Smooth muscle cell of the brain vasculature (primary cell): ENCODE measurements at regions not wholly inside any gene's neighbourhood (a gene's known extent, or its start where the extent isn't known, plus 50 kb on each side); places are given as distances from the start of the nearest gene placed in this dataset.
A peak's percentile ranks its signal among the peaks of the same experiment; 100 is the strongest.

Source experiments
- DNase-seq: peaks from one replicate; pipeline ENCODE4 v3.0.0-alpha.2; 2012; ENCODE audit warnings: low read depth, low spot score

DNA sequence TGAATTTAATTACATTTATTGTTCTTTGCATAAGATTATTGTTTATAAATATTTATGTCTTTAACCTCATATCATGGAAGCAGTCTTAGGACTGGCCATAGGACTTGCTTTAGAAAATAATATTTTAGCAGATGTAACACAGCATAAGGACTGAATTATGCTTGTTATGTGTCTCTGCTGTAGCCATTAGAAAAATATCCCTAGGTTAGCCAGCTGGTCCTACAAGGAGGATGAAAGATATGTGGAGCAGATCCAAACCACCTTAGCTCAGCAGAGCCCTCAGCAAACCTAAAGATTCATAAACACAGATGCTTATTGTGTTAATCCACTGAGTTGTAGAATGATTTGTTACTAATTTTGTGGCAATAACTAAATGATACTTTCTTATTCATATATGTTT is 166.0 kb upstream of the COL1A2 start:
- peak; percentile 23 for DNase-seq

DNA sequence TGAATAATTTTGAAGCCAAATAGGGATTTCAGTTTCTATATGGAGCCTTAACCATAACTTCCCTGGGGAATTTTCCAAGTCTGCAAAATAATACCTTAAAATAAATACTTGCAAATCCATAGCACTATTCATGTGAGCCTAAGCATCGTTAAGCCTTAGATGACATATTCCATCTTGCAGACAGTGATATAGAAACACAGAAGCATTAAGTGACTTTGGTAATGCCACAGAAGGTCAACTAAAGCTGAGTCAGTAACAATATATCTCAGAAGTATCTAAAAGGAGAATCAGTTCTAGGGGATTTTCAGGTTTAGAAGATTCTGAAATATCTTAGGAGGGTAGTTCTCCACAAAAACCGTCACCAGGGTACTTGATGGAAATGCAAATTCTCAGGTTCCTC is 163.4 kb upstream of the COL1A2 start:
- no peak for DNase-seq

DNA sequence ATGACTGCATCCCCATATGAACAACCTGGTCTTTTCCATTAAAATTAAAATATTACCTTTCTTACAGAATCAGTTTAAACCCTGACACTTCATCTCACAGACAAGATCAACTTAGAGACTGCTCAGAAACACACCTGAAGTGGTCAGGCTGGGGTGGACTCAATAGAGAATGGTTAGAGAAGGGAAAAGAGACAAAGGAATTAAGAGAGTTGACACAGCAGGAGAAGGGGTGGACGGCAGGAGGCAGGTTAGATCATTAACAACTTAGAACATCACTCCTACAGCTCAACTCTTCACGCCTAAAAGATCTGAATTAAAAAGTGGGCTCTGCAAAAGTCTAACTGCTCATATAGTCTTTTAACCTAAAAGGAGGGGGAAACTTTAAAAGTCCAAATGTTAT is 157.7 kb upstream of the COL1A2 start:
- no peak for DNase-seq

DNA sequence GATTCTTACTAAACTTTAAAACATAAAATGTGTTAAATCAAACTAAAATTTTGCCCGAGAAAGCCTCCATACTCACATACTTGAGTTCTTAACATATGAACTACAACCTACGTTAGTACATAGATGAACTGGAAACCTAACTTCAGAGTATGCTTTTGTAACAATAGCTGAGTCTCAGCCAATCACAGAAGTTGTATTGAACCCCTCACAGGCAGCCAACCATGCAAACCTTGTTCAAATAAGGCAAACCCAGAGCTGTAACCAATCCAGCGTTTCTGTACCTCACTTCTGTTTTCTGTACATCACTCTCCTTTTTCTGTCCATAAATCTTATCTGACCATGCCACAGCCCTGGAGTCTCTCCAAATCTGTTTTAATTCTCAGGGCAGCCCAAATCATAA is 157.3 kb upstream of the COL1A2 start:
- DNase-seq: no peak

DNA sequence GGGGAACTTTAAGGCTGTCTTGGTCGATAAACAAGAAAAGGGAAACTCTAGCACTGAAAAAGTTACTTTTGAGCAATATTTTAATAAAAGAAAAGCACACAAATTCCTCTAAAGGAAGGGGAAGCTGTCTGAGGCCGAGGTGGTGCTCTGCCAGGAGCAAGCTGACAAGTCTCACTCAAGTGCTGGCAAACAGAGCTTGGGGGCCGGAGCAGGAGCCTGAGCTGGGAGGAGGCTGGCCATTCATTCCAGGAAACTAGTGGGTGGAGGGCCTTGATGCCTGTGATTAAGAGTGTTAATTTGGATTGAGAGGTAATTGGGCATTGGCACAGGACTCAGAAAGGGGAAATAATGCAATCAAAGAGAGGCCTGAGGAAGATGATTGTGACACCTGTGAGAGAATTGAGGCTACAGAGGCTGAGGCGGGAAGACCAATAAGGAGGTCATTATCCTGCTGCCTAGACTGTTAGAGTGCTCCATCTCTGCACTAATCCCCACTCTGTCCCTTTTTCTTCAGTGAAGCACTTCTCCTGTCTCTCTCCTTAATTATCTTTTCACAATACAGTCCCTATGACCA is 154.9 kb upstream of the COL1A2 start:
- DNase-seq: no peak

DNA sequence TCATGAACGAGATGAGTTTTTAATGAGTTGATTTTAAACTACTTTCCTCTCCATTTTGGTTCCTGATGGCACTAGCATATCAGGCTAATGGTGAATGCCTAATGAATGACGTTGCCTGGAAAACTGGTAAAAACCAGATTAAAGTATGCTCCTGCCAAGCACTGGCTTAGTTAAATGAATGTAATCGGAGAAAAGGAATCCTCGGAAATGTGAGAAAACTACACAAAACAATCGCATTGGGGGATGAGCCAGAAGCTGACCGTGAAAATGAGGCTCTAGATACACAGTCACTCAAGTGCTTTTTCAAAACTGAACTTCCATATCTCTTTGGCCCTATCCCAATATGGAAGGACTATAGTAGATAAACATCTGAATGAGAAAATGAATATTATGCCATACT is 153.8 kb upstream of the COL1A2 start:
- no peak for DNase-seq

DNA sequence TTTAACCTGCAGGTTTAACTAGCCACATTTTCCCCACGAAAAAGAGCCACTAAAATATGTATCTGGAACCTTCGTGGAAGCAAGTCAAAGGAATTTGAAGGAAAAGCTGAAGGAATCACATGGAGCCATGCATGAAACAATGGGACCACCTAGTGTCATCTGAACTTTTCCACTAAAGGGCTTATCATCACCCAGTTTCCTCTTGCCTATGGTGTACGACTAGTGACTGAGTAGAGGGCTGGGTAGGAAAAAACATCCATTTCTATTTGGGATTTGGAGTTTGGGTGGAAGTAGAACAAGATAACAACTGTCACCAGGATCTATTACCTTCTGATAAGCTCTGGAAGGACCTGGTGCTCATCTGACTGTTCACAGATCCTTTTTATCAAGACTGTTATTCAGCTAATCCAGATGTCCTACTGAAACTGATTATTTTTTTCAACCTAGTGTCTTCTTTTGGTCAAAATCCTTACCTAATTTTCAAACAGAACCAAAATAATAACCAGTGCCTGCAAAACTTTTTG is 153.2 kb upstream of the COL1A2 start:
- no peak for DNase-seq

DNA sequence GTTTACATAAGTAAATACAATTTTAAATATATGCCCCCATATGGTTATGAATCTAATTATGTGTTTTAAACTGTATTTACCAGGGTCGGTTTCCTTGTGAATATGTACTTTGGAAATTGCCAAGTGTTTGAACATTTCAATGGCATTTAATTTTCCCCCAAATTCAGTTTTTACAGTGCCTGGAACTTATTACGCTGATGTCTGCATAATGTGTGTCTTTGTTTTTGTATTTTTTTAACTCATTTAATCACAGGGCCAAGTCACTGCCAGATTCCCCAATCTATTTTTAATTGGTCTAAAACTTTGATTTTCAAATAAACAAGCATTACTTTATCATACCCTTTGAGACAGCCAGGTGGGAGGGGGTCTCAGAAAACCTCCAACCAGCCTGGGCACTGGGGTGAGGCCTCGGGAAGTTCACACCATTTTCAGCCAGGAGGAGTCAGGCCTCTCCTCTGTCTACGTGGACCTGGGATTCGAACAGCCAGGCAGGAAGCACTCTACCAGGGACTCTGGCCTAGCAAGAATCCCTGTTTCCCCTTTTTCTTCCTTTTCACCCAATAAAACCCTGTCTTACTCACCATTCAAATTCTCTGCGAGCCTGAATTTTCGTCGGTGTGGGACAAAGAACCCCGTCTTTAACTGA is 151.5 kb upstream of the COL1A2 start:
- no peak for DNase-seq

DNA sequence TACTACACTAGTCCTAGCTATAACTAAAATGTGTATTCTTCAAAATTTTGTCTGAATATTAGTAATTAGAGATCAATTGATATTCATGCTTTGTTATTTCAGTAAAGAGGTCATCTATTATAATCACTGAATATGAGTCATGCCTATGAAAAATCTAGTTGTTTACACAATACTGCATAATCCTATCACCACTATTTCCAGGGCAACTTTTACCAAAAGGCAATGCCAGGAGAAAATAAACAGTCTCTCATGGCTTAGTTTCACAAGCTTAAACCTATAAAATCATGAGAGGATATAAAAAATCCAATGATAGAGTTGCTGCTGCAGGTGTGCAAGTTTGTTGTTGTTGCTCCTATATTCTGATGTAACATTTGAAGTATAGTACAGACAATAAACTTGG is 149.9 kb upstream of the COL1A2 start:
- no peak for DNase-seq

DNA sequence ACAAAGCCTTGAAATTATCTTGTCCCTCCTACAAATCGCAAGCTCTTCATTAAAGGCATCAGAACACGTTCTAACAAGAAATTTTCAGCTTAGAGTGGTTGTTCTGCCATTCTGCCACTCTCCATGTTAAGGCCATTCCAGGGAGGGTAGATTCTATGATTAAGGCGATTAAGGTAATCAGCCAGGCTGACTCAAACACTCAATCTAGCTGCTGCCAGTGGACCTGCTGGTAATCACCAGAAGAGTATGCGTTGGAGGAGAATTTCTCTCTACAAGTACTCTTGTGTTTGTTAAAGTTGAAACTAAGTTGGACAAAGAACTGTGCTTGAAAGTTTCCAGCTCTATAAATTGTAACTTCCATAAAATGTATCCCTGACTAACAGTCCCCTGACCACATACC is 149.2 kb upstream of the COL1A2 start:
- no peak for DNase-seq

DNA sequence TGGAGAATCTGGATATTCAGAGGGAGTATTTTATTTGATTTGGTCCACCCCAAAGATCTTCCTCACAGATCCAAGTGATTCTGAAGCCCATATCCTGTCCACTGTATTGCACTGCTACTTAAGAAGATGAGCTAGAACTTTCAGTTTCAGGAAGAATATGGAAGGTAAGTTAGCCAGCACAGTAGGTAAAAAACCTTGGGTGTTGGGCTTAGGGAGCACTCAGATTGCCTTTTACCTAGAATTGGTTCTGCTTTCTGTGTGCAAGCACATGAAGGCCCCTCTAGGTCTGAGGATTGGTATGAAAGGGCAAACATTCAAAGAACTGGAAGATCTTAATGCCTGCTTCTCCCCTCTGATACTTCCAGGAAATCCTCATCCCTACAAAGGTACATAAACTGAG is 146.7 kb upstream of the COL1A2 start:
- DNase-seq: no peak

DNA sequence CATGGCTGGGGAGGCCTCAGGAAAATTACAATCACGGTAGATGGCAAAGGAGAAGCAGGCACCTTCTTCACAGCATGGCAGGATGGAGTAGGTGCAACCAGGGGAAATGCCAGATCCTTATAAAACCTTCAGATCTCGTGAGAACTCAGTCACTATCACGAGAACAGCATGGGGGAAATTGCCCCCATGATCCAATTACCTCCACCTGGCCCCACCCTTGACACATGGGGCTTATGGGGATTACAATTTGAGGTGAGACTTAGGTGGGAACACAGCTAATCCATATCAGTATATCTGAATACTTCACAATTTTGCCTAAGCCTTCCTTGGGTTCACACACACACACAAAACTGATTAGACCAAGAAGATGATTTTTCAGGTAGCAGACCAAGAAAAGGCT is 145.1 kb upstream of the COL1A2 start:
- DNase-seq: no peak

DNA sequence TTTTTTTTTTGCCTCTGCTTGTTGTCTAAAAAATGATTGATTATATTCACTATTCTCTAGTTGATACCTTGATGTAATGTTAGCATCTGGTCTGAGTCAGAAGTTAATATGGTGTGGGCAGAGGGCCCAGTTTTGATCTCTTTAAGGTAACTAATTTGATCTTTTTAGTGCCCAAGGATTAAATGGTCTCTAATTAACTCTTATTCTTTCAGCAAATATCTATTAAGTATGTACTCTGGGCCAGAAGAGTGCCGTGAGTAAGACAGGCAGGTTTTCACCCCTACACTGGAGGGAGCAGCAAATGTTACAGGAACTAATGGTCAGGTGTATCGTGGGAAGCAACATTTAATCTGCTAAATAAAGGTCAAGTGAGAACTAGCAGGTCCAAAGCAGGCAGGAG is 144.6 kb upstream of the COL1A2 start:
- DNase-seq: no peak

DNA sequence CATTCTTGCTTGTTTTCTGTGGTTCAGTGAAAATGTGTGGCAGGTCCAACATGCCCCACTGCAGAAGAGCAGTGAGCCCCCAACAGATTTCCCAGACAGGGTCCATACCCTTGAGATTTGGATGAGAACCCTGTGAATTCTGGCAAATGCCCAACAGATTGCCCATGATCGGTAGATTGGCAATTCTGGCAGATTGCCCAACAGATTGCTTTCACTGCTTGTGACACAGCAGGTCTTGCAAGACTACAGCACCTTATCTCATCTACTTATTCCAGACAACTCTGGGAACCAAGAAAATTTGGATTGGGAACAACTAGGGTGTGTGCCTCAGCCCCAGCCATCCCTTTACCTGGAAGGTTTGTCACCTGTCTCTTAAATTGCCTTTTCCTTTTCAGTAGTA is 143.7 kb upstream of the COL1A2 start:
- DNase-seq: no peak

DNA sequence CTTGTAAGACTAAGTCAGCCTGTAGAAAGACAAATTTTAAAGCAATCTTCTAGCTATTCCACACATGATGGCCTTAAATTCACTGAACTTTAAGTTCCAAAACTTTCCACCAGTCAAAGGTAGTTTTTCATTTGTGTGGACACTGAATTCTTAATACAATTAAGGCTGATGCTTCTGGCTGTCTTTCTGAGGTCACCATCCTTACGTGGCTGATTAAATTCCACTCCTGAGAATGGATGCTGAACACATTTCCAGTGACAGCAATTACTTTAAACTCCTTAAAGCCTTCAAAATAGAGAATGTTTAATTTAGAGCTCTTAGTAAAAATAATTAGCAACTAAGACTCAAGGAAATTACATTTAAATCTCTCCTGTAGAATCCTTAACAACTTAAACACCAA is 142.6 kb upstream of the COL1A2 start:
- no peak for DNase-seq

DNA sequence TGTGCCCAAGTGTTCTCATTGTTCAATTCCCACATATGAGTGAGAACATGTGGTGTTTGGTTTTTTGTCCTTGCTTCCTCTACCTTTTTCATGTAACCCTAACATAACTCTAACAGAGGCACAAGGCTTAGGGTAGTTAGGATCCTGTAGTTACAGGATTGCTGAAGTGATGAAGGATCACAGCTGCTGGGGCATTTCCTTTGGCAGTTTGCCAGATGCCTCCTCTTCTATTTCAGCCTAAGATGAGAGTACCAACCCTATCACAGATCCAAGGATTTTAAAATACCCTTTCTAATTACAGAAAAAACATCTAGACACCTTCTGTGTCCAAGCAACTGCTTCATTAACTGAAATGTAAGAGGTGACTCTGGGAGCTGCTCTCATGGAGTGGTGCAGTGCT is 141.7 kb upstream of the COL1A2 start:
- DNase-seq: no peak

DNA sequence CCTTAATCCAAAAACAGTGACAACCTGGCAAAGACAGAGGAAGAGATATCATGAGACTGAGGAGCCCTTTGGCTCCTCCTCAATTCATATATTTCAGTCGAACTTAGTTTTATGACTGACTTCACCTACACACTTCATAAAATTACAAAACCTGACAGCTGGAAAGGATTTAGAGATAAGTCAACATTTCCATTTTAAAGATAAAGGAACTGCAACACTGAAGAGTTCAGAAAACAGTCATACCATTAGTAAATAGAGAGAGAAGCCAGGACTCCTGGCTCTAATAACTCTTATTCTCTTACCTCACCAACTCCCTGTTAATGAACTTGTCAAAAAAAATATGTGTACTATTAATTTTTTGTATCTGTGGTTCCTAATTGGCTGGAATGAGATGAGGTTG is 141.0 kb upstream of the COL1A2 start:
- DNase-seq: no peak

DNA sequence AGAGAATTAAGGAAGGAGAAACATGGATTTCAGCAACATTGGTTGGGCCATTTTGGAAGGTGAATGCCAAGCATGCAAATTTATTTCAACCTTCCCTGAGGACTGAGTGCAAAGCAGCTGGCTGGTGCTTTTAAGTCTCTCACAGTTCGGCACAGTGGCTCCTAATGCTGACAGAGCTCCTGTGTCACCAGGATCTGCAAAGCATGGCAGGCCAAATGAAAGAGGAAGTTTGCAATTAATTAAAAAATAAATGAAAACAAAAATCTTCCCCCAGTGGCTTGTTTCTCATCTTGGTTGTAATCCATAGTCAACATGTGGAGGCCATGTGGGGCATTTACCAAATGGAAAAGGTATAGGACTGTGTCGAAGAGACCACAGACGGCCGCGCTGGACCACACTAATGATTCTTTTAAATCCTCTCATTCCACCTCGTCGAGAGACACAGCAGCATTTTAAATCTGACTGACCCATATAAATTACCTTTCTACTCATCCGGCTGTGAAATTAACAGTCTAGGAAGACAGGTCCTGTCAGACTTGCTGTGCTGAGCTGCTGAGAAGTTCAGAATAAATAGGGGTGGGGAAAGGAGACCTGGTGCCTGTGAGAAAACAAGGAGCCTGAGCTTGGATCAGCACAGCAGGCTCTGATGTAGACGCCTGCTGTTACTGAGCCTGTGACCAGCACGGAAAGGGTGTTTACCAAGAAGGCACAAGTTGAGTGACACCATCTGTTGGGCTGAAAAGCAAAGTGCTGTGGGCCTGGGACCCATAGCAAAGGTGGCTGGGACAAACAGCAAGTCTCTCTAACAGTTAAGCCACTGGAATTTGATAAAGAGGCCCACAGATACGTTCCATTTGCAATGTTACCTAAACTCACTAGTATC is 136.0 kb upstream of the COL1A2 start:
- no peak for DNase-seq

DNA sequence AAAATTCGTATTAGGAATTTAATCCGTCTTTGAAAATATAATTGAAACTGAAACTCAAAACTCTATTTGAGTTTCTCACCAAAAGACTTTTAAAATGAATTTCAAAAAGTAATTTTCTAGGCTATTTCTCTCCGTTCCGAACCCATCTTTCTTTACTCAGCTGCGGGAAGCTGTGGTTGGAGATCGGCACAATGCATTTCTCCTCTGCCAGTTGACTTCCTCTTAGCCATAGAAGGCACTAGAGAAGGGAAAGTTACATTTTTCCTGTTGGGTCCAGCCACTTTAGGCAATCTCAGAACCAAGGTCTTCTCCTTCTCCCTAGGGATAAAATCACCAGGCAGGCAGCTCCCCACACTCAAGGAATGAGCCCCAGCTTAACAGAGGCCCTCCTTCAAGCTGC is 133.6 kb upstream of the COL1A2 start:
- DNase-seq: no peak

DNA sequence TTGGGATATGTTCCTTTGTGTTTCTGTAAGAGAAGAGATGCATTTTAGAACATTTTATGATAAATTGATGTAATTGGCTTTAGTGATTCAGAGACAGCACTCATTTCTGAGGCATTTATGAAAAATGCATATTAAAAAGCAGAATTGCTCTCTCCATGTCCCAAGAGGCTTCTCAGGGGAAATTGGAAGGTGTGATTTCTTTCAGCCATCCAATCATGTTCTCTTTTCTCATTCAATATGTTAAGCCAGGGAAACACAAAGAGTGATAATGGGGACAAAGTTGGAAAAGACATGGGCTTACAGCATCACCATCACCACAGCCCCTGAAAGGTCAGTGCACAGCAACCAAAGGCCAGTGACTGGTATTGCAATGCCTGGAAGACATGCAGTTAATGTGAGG is 129.9 kb upstream of the COL1A2 start:
- DNase-seq: no peak

DNA sequence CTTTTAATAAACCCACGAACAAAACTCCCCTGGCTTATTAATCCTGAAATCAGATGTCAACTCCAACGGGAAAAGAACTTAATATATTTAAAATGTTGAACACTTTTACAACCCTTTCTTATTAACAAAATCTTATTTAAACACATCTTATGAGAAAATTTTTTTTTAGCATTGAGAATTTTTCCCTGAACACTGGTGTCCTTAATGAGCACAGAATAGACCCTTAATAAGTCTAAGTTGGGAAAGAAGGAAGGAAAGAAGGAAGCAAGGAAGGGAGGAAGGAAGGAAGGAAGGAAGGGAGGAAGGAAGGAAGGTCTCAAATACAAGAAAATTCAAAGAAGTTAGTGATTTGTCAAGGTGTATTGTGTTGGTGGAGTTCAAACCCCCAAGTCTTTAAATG is 129.2 kb upstream of the COL1A2 start:
- no peak for DNase-seq

DNA sequence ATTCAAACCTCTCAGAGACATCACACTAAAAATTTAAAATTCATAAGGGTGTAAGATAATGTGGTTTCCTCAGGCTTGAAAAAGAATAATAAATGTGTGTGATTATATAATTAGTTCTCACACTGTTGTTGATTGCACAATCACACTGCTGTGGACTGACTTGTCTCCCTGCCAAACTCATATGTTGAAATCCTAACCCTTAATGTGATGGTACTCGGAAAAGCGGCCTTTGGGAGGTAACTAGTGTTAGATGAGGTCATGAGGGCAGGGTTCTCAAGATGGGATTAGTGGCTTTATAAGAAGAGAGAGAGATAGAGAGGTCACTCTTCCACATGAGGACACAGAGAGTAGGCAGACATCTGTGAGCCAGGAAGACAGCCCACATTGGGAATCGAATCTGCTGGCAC is 128.5 kb upstream of the COL1A2 start:
- DNase-seq: no peak

DNA sequence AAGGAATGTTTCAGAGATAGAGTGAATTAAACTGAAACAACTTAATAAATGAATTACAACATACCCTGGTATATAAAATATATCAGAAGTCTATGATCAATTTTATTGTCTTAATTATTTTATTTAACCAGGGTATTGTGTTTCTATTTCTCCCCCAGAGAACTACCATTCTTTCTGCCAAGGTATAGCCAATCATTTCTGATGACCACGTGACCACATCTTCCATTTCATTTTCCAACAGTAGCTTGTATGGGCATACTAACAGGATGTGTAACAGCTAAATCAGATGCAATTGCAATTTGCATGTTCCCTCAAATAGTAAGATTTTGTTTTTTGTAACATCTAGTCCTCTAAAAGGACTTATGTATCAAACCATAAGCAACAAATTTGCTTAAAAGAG is 123.9 kb upstream of the COL1A2 start:
- no peak for DNase-seq
